ENCODE measurements at regions not wholly inside any gene's neighbourhood (a gene's known extent, or its start where the extent isn't known, plus 50 kb on each side); places are given as distances from the start of the nearest gene placed in this dataset.
"Not testable (repeated sequence)": the region's sequence is repeated elsewhere in the genome, so short reads cannot be mapped to it uniquely, and the experiment has no call there.

DNA sequence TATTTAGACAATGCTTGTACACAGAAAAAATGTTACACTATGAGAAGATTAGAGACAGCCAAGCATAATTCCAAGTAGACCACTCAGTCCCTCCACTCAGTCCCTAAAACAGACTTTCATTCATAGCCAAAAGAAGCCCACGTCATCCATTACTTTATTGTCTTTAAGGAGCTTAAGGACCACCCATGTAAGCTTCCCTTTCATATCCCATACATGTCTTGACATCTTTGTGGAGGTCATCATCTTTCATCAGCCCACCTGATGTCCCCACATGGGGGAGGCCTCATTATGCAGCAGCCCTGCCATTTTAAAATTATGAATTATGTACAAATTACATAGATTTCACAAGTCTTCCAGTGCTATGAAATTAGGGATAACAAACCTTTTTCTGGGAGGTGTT lies 92.6 kb upstream of the PALMD start:
- TF ChIP-seq, protein P1, sequence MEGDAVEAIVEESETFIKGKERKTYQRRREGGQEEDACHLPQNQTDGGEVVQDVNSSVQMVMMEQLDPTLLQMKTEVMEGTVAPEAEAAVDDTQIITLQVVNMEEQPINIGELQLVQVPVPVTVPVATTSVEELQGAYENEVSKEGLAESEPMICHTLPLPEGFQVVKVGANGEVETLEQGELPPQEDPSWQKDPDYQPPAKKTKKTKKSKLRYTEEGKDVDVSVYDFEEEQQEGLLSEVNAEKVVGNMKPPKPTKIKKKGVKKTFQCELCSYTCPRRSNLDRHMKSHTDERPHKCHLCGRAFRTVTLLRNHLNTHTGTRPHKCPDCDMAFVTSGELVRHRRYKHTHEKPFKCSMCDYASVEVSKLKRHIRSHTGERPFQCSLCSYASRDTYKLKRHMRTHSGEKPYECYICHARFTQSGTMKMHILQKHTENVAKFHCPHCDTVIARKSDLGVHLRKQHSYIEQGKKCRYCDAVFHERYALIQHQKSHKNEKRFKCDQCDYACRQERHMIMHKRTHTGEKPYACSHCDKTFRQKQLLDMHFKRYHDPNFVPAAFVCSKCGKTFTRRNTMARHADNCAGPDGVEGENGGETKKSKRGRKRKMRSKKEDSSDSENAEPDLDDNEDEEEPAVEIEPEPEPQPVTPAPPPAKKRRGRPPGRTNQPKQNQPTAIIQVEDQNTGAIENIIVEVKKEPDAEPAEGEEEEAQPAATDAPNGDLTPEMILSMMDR (IDR thresholded peaks at IDR 0.05; ENCODE audit: unreplicated experiment), result no peak
- H3K27me3 Mint-ChIP-seq (ENCODE audit: unreplicated experiment), result no peaks in the 10 kb centered on the region
- H3K9me3 Mint-ChIP-seq (ENCODE audit: unreplicated experiment), result no peaks in the 10 kb centered on the region
- no peaks in the 10 kb centered on the region for H3K4me1 Mint-ChIP-seq (ENCODE audit: unreplicated experiment)
- no peaks in the 10 kb centered on the region for H3K36me3 Mint-ChIP-seq (ENCODE audit: low read depth, unreplicated experiment)
- H3K4me3 Mint-ChIP-seq (ENCODE audit: unreplicated experiment), result no peak overlapping the region
- H3K27ac Mint-ChIP-seq (ENCODE audit: unreplicated experiment), result no peak overlapping the region
- no peak for DNase-seq (ENCODE audit: low spot score)

DNA sequence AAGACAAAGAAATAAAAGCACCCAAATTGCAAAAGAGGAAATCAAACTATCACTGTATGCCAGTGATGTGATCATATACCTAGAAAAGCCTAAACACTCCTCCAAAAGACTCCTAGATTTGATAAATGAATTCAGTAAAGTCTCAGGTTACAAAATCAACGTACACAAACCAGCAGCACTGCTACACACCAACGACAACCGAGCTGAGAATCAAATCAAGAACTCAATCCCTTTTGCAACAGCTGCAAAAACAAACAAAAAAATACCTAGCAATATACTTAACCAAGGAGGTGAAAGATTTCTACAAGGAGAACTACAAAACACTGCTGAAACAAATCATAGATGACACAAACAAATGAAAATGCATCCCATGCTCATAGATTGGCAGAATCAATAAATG lies 92.1 kb upstream of the PALMD start:
- H3K27me3 Mint-ChIP-seq (ENCODE audit: unreplicated experiment); H3K27ac Mint-ChIP-seq (ENCODE audit: unreplicated experiment); H3K4me3 Mint-ChIP-seq (ENCODE audit: unreplicated experiment); H3K9me3 Mint-ChIP-seq (ENCODE audit: unreplicated experiment); H3K36me3 Mint-ChIP-seq (ENCODE audit: low read depth, unreplicated experiment); H3K4me1 Mint-ChIP-seq (ENCODE audit: unreplicated experiment); DNase-seq (ENCODE audit: low spot score): not testable (repeated sequence)

DNA sequence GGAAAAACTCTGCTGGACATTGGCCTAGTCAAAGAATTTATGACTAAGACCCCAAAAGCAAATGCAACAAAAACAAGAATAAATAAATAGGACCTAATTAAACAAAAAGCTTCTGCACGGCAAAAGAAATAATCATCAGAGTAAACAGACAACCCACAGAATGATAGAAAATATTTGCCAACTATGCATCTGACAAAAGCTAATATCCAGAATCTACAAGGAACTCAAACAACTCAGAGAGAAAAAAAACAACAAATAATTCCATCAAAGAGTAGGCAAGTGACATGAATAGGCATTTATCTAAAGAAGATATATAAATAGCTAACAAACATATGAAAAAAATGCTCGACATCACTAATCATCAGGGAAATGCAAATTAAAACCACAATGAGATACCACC lies 91.2 kb upstream of the PALMD start:
- H3K9me3 Mint-ChIP-seq (ENCODE audit: unreplicated experiment), result no peaks in the 10 kb centered on the region
- H3K4me3 Mint-ChIP-seq (ENCODE audit: unreplicated experiment), result no peak overlapping the region
- no peaks in the 10 kb centered on the region for H3K27me3 Mint-ChIP-seq (ENCODE audit: unreplicated experiment)
- no peak for DNase-seq (ENCODE audit: low spot score)
- H3K36me3 Mint-ChIP-seq (ENCODE audit: low read depth, unreplicated experiment), result no peaks in the 10 kb centered on the region
- H3K27ac Mint-ChIP-seq (ENCODE audit: unreplicated experiment), result no peak overlapping the region
- TF ChIP-seq, protein P1 (IDR thresholded peaks at IDR 0.05; ENCODE audit: unreplicated experiment), result no peak
- no peaks in the 10 kb centered on the region for H3K4me1 Mint-ChIP-seq (ENCODE audit: unreplicated experiment)

DNA sequence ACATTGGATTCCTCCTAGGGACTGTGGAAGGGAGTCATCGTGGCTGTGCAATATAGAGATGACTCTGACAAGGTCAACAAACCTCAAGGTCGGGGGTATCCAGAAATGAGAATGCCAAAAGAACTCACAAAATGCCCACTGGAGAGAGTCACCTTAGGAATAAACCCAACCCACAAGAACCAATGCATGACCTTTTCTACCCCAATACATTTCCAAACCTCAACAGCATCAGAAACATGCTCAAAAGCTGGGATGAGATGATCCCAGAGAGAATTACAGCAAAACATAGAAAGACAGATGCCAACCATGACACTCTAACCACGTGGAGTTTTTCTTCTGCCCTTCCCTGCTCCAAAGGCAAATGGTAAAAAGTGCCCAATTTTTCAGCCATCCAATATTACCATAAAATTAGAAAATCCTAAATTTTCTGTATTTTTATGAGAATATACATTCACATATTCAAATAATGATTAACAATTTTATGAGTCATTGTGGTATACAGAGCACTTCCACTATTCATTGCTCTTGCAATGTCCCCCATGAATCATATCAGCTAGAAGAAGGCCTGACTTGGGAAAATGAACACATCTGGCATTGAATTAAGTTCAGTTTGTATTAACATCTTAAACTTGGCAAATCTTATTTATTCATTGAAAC lies 88.2 kb upstream of the PALMD start:
- no peak overlapping the region for H3K27ac Mint-ChIP-seq (ENCODE audit: unreplicated experiment)
- no peaks in the 10 kb centered on the region for H3K4me1 Mint-ChIP-seq (ENCODE audit: unreplicated experiment)
- no peak for DNase-seq (ENCODE audit: low spot score)
- no peak overlapping the region for H3K4me3 Mint-ChIP-seq (ENCODE audit: unreplicated experiment)
- no peaks in the 10 kb centered on the region for H3K9me3 Mint-ChIP-seq (ENCODE audit: unreplicated experiment)
- no peaks in the 10 kb centered on the region for H3K27me3 Mint-ChIP-seq (ENCODE audit: unreplicated experiment)
- TF ChIP-seq, protein P1 (IDR thresholded peaks at IDR 0.05; ENCODE audit: unreplicated experiment), result no peak
- no peaks in the 10 kb centered on the region for H3K36me3 Mint-ChIP-seq (ENCODE audit: low read depth, unreplicated experiment)

DNA sequence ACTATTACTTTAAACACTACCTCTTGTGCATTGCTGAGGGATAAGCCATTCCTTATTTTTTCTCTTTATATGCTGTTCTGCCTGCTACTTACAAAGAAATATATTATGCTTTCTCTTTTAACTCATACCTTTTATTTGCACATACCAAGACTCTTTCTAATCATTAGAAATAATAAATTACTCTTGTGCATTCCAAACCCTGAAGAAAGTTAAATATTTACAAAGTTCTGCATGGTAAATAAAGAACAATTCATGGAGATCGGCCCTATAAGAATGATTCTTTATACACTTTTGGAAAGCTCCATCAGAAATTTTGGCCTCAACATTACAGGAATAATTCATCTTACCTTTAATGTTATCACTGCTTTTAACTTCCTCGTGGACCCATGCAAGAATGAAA lies 86.7 kb upstream of the PALMD start:
- TF ChIP-seq, protein P1 (IDR thresholded peaks at IDR 0.05; ENCODE audit: unreplicated experiment), result no peak
- no peaks in the 10 kb centered on the region for H3K27me3 Mint-ChIP-seq (ENCODE audit: unreplicated experiment)
- H3K27ac Mint-ChIP-seq (ENCODE audit: unreplicated experiment), result no peak overlapping the region
- H3K9me3 Mint-ChIP-seq (ENCODE audit: unreplicated experiment), result no peaks in the 10 kb centered on the region
- H3K4me1 Mint-ChIP-seq (ENCODE audit: unreplicated experiment), result no peaks in the 10 kb centered on the region
- H3K4me3 Mint-ChIP-seq (ENCODE audit: unreplicated experiment), result no peak overlapping the region
- H3K36me3 Mint-ChIP-seq (ENCODE audit: low read depth, unreplicated experiment), result no peaks in the 10 kb centered on the region
- DNase-seq (ENCODE audit: low spot score), result no peak
